Spleen (tissue), 11 donors: ENCODE measurements at regions not wholly inside any gene's neighbourhood (a gene's known extent, or its start where the extent isn't known, plus 50 kb on each side); places are given as distances from the start of the nearest gene placed in this dataset.

Source experiments
- DNase-seq: peaks from one replicate; pipeline ENCODE4 v3.0.0-alpha.2; 2020
- H3K27ac ChIP-seq, 8 donors: fragments of 200-600 bp; sonication (generic) in 7 of 8; 1 replicate in 4 of 8; 2 replicates in 4 of 8; pipeline versions ENCODE4 v1.5.0 to v1.8.0; 2016 to 2021; ENCODE audit warnings: inconsistent platforms in 4 of 8, mild to moderate bottlenecking in 4 of 8, moderate library complexity in 1 of 8
- H3K27me3 ChIP-seq, 7 donors: fragments of 200-600 bp; sonication (generic) in 6 of 7; replicated peaks in 1 of 7; 1 replicate in 4 of 7; 2 replicates in 3 of 7; pipeline versions ENCODE4 v1.5.0 to v1.8.0; 2016 to 2021; ENCODE audit warnings: inconsistent platforms in 3 of 7, mild to moderate bottlenecking in 1 of 7
- H3K36me3 ChIP-seq, 6 donors: fragments of 200-600 bp; sonication (generic) in 5 of 6; 1 replicate in 4 of 6; 2 replicates in 2 of 6; pipeline versions ENCODE4 v1.5.0 to v1.8.0; 2016 to 2021; ENCODE audit warnings: inconsistent platforms in 2 of 6
- H3K4me1 ChIP-seq, 6 donors: fragments of 200-600 bp; sonication (generic) in 5 of 6; 1 replicate in 3 of 6; 2 replicates in 3 of 6; pipeline versions ENCODE4 v1.5.0 to v1.8.0; 2016 to 2021; ENCODE audit warnings: inconsistent platforms in 3 of 6
- H3K4me3 ChIP-seq, 8 donors: fragments of 200-600 bp; sonication (generic) in 7 of 8; 1 replicate in 4 of 8; 2 replicates in 4 of 8; pipeline versions ENCODE4 v1.5.0 to v1.8.0; 2016 to 2021; ENCODE audit warnings: inconsistent platforms in 4 of 8, mild to moderate bottlenecking in 4 of 8, moderate library complexity in 2 of 8
- H3K9me3 ChIP-seq, 8 donors: fragments of 200-600 bp; sonication (generic) in 7 of 8; 1 replicate in 4 of 8; 2 replicates in 4 of 8; pipeline versions ENCODE4 v1.5.0 to v1.8.0; 2016 to 2021; ENCODE audit warnings: inconsistent platforms in 4 of 8
- CTCF ChIP-seq, 11 experiments: fragments of 200-600 bp in 7 of 11; fragments of 450-650 bp in 4 of 11; sonication (generic) in 4 of 11; IDR thresholded peaks in 8 of 11; conservative IDR thresholded peaks in 3 of 11; 1 replicate in 7 of 11; 2 replicates in 4 of 11; pipeline versions ENCODE4 v1.4.0 to v1.8.0; 2016 to 2021; ENCODE audit warnings: antibody characterized with exemption in 11 of 11, inconsistent platforms in 4 of 11, mild to moderate bottlenecking in 1 of 11
- POLR2A ChIP-seq, 3 donors: fragments of 450-650 bp; IDR thresholded peaks; one replicate each; pipeline ENCODE4 v1.5.1; 2017; ENCODE audit warnings: antibody characterized with exemption in 3 of 3, mild to moderate bottlenecking in 1 of 3
- POLR2AphosphoS5 ChIP-seq, 3 donors: sonication (generic); formaldehyde crosslinking; IDR thresholded peaks; one replicate each; pipeline ENCODE4 v1.5.1; 2017; ENCODE audit warnings: antibody characterized with exemption in 3 of 3
- WGBS, 5 donors: extraction: QIAGEN DNeasy Blood & Tissue Kit in 3 of 5; methylation state at CpG; one replicate each; pipeline versions ENCODE4 v1.1.5 to v1.1.7; 2013 to 2018; 5-methylcytosine and 5-hydroxymethylcytosine counted together
- intact Hi-C: fragments of 100-400 bp; cut with DNase I; formaldehyde crosslinking; loops from one replicate; pipeline ENCODE4 v1.15.0; 2023; ENCODE audit warnings: low total_unique reads
- donor health status: healthy with polysubstance abuse.
- donor health status: DM: no; HTN: no; CAD: no; lungs with moderate emphysema.
- donor health status: DM: no; HTN: no; CAD: no.
- donor health status: Bipolar disorder and iron deficiency.
- donor health status: healthy.
- donor health status: DM: no; HTN: no; CAD: no.
- donor health status: DM: yes; HTN: yes; CAD: no.

GRCh38 chr21:36591326-36591970, 107.5 kb upstream of the SIM2 start:
- Histone ChIP-seq H3K9me3 (no peaks in the 10 kb centered on the region), H3K4me1 (no peaks in the 10 kb centered on the region), H3K36me3 (no peaks in the 10 kb centered on the region), H3K27ac (no peak overlapping the region), H3K27me3 (peaks cover 0 to 11% (median 0%) of the 10 kb centered on the region in 7 donors), H3K4me3 (no peak overlapping the region)
- no peak for TF ChIP-seq CTCF (IDR thresholded peaks at IDR 0.05 in 8 of 11, conservative IDR thresholded peaks at IDR 0.05 in 3 of 11)
- no peak for TF ChIP-seq POLR2AphosphoS5 (IDR thresholded peaks at IDR 0.05)
- no peak for TF ChIP-seq POLR2A (IDR thresholded peaks at IDR 0.05)
- intact Hi-C loops: no loop called here
- no peak for DNase-seq
- 77 to 90% (median 83%) methylated on average over 13 to 16 of the region's 16 CpGs for WGBS, 5 donors

- DNase-seq: no peak
- peaks cover 0 to 14% (median 8%) of the 10 kb centered on the region in 8 donors for H3K9me3 ChIP-seq
- no peak overlapping the region for H3K4me3 ChIP-seq
- no peak overlapping the region for H3K27ac ChIP-seq
- no peaks in the 10 kb centered on the region for H3K36me3 ChIP-seq
- no peak for TF ChIP-seq POLR2A (IDR thresholded peaks at IDR 0.05)
- TF ChIP-seq CTCF (IDR thresholded peaks at IDR 0.05 in 8 of 11, conservative IDR thresholded peaks at IDR 0.05 in 3 of 11): no peak
- no peak for TF ChIP-seq POLR2AphosphoS5 (IDR thresholded peaks at IDR 0.05)
- H3K27me3 ChIP-seq: peaks cover 0 to 35% (median 0%) of the 10 kb centered on the region in 7 donors
- 78 to 86% (median 83%) methylated on average over 2 of the region's 2 CpGs for WGBS, 5 donors
- H3K4me1 ChIP-seq: no peaks in the 10 kb centered on the region
- intact Hi-C loops: no loop called here
These were observed 102.7 kb upstream of the SIM2 start for GRCh38 chr21:36596174-36596573.

GRCh38 chr21:36601362-36601761, 97.6 kb upstream of the SIM2 start:
- intact Hi-C loops: no loop called here
- Histone ChIP-seq H3K27me3 (peaks cover 0 to 45% (median 0%) of the 10 kb centered on the region in 7 donors), H3K4me3 (no peak overlapping the region), H3K36me3 (no peaks in the 10 kb centered on the region), H3K9me3 (peaks cover 0 to 14% (median 8%) of the 10 kb centered on the region in 8 donors), H3K4me1 (no peaks in the 10 kb centered on the region), H3K27ac (no peak overlapping the region)
- TF ChIP-seq POLR2A (IDR thresholded peaks at IDR 0.05): no peak
- no peak for TF ChIP-seq POLR2AphosphoS5 (IDR thresholded peaks at IDR 0.05)
- no peak for TF ChIP-seq CTCF (IDR thresholded peaks at IDR 0.05 in 8 of 11, conservative IDR thresholded peaks at IDR 0.05 in 3 of 11)
- no peak for DNase-seq
- WGBS, 5 donors: 69 to 86% (median 72%) methylated on average over 3 of the region's 3 CpGs

- Histone ChIP-seq H3K27ac (no peak overlapping the region), H3K27me3 (peaks cover 0 to 34% (median 0%) of the 10 kb centered on the region in 7 donors), H3K4me1 (no peaks in the 10 kb centered on the region), H3K36me3 (no peaks in the 10 kb centered on the region), H3K4me3 (no peak overlapping the region), H3K9me3 (peaks cover 0 to 14% (median 8%) of the 10 kb centered on the region in 8 donors)
- TF ChIP-seq POLR2AphosphoS5 (IDR thresholded peaks at IDR 0.05): no peak
- TF ChIP-seq CTCF (IDR thresholded peaks at IDR 0.05 in 8 of 11, conservative IDR thresholded peaks at IDR 0.05 in 3 of 11): no peak
- TF ChIP-seq POLR2A (IDR thresholded peaks at IDR 0.05): no peak
- WGBS, 5 donors: 79 to 89% (median 86%) methylated on average over 8 of the region's 8 CpGs
- no peak for DNase-seq
- intact Hi-C loops: no loop called here
These were observed 96.2 kb upstream of the SIM2 start for GRCh38 chr21:36602735-36603134.
